ENCODE measurements at regions not wholly inside any gene's neighbourhood (a gene's known extent, or its start where the extent isn't known, plus 50 kb on each side); places are given as distances from the start of the nearest gene placed in this dataset.

DNA sequence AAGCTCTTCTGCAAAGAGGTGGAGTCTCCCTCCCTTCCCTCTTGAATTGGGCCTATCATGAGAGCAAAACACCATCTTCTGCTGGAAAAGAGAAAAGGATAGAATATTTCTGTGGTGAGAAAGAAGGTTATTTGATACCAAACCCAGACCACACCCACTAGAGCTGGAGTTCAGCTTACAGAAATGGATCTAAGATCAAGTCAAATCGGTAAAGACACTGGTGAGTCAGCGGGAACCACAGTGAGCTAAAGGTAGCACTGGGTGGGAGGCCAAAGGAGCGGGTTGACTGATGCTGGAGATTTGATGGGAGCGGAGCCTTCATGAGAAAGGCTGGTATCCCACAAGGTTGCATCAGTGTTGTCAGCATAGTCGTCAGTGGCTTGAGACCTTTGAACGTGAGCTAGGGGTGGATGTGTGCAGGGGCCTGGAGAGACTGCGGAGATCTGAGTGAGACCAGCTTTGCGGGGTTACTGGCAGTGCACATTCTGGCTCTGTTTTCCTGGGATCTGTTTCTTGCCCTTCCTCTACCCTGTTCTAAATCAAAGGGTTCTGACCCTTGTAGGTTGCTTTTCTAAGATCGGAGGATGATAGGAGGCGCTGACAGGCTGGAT, 106.4 kb upstream of the SCOC start:
- POLR2A ChIA-PET, result no interaction called here
- Mint-ChIP-seq H3K27ac (no peak overlapping the region), H3K4me1 (no peaks in the 10 kb centered on the region), H3K36me3 (no peaks in the 10 kb centered on the region), H3K9me3 (no peaks in the 10 kb centered on the region), H3K27me3 (peaks cover 19% of the 10 kb centered on the region), H3K4me3 (no peak overlapping the region)
- no peak for DNase-seq
- ATAC-seq (ENCODE audit: low read depth), result no peak

DNA sequence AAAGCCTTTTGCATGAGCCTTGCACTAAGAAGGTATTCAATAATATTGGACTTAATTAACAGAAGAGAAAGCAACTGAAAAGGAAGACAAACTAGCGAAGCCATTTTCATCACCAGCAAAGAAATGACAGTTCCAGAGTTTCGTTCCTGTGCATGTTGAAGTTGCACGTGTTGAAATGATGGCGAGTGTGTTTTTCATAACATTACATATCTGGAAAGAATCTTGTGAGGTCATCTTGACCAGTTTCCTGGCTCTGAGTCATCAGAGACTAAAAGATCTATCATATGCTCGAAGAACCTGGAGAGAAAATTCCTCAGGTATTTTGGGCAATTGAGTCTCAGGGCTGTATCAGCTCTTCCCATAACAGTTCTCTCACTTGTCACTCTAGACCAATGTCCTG, 106.2 kb upstream of the MAML3 start:
- Mint-ChIP-seq H3K36me3 (no peaks in the 10 kb centered on the region), H3K27me3 (peaks cover 22% of the 10 kb centered on the region), H3K4me3 (no peak overlapping the region), H3K9me3 (no peaks in the 10 kb centered on the region), H3K4me1 (peaks cover 11% of the 10 kb centered on the region), H3K27ac (no peak overlapping the region)
- ATAC-seq (ENCODE audit: low read depth) (no peak), DNase-seq (no peak)
- POLR2A ChIA-PET, result no interaction called here

DNA sequence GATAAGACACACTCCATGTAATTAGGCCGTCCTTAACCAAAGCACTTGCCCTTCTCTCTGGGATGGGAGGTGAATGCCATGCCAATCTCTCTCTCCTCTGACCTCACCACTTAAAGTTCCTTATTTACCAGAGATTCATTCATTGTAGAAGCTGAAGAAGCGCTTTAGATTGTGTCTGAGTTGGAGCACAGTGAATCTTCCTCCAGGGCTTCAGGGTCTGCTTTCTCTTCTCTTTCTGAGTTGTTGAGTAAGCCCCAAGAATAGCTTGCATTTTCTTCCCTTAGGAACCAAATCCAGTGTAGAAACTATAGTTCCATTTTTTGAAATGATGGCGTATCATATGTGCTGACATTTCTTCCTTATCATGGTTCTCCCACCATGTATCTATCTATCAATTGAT, 104.5 kb upstream of the MAML3 start:
- no peaks in the 10 kb centered on the region for H3K9me3 Mint-ChIP-seq
- no peak overlapping the region for H3K27ac Mint-ChIP-seq
- POLR2A ChIA-PET, result interaction anchor here (0.6 kb wide), 1 partner anchor 540 kb away, joined by 3 read pairs; no protein-coding TSS in a partner anchor
- DNase-seq, result no peak
- H3K4me1 Mint-ChIP-seq, result peaks cover 12% of the 10 kb centered on the region
- no peaks in the 10 kb centered on the region for H3K36me3 Mint-ChIP-seq
- ATAC-seq (ENCODE audit: low read depth), result no peak
- H3K27me3 Mint-ChIP-seq, result peaks cover 20% of the 10 kb centered on the region
- no peak overlapping the region for H3K4me3 Mint-ChIP-seq

DNA sequence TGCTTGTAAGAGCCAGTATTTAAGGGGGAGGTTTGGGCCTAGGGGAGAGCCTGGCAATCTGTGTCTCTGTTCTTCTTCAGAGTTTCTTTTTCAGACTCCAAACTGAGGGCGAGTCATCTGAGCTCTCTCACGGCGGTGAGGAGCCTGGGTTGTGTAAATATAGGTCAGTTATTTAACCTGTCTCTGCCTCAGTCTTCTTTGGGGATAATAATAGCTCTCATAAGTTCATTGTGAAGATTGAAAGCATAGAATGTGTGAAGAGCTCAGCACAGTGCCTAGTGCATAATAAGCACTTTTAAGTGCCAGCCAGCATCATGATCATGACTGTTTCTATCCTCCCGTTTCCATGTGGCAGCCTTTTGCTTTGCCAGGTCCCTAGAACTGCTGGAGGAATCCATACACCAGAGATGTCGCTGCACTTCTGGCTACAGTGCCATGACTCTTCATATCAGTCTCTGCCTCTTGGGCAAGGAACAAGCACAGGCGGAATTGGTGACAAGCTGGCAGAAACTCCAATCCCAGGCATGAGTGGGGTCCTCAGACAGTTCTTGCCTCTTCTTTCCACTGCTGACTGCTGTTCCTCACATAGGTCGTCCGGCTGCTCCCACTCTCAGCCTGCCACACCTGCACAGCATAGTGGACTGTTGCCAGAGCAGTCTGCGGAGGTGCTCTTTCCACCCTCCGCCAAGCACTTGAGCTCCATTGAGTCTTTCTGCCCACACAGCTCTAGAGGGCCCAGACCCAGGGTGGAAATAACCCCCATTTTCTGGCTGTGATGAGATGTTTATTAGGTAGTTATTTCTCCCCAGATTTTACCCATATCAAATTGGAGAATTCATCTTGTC, 103.7 kb upstream of the MAML3 start:
- POLR2A ChIA-PET, result no interaction called here
- Mint-ChIP-seq H3K9me3 (no peaks in the 10 kb centered on the region), H3K27ac (no peak overlapping the region), H3K27me3 (peaks cover 17% of the 10 kb centered on the region), H3K4me3 (no peak overlapping the region), H3K36me3 (no peaks in the 10 kb centered on the region), H3K4me1 (peaks cover 12% of the 10 kb centered on the region)
- DNase-seq (no peak), ATAC-seq (ENCODE audit: low read depth) (no peak)

DNA sequence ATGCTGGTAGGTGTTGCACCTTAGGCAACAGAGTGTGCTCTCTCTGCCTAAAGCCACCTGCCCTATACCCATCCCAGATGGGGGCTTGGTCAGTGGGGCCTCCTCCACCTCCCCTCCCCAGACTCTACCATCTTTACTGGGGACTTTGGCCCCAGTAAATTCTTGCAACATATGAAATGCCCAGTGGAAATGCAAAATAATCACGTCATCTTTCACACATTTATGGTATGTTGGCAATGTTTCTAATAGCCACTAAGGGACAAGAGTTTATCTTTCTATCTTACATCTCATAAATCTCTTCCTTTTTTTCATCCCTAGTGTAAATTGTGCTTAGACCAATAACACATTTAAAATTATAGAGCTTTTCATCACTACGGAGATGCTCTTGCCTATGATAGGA, 103.0 kb upstream of the MAML3 start:
- Mint-ChIP-seq H3K36me3 (no peaks in the 10 kb centered on the region), H3K27ac (no peak overlapping the region), H3K9me3 (no peaks in the 10 kb centered on the region), H3K4me3 (no peak overlapping the region), H3K4me1 (peaks cover 16% of the 10 kb centered on the region), H3K27me3 (peaks cover 15% of the 10 kb centered on the region)
- POLR2A ChIA-PET, result no interaction called here
- ATAC-seq (ENCODE audit: low read depth), result no peak
- DNase-seq, result no peak

DNA sequence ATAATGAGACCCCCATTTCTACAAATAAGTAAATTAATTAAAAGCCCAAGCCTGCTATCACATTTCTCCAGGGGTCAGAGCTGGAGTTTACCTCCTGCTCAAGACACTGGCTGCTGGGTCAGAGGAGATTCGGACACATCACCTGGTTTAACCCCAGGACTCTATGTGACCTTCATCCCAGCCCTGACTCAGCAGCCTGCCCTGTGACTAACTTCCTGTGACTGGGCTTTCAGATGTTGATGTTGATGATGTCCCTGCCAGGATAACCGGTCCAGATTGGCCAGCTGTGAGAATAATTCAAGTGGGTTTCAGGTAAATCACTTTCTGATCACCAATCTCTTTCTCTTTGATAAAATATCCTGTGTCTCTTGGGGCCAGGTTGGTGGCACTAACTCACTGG, 102.4 kb upstream of the MAML3 start:
- Mint-ChIP-seq H3K36me3 (no peaks in the 10 kb centered on the region), H3K4me3 (no peak overlapping the region), H3K27ac (no peak overlapping the region), H3K4me1 (peaks cover 16% of the 10 kb centered on the region), H3K9me3 (no peaks in the 10 kb centered on the region), H3K27me3 (peaks cover 10% of the 10 kb centered on the region)
- POLR2A ChIA-PET, result no interaction called here
- ATAC-seq (ENCODE audit: low read depth) (no peak), DNase-seq (no peak)

DNA sequence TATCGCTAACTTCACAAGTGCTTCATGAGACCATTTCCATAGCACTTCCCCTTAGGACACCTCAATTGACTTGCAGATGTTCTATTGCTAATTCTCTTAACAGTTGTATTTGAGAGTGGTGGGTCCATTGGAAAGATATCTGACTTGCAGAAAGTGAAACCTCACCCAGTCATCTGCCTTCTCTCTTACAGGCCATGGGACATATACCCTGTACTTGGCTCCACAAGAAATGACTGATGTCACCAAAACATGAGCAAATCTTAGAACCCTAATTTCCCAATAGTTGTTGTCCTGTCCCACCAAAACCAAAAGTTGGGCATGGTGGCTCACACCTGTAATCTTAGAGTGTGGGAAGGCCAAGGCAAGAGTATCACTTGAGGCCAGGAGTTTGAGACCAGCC, 101.9 kb upstream of the MAML3 start:
- Mint-ChIP-seq H3K27me3 (peaks cover 6% of the 10 kb centered on the region), H3K9me3 (no peaks in the 10 kb centered on the region), H3K27ac (no peak overlapping the region), H3K4me3 (no peak overlapping the region), H3K36me3 (no peaks in the 10 kb centered on the region), H3K4me1 (peaks cover 18% of the 10 kb centered on the region)
- POLR2A ChIA-PET, result no interaction called here
- ATAC-seq (ENCODE audit: low read depth), result no peak
- DNase-seq, result no peak

DNA sequence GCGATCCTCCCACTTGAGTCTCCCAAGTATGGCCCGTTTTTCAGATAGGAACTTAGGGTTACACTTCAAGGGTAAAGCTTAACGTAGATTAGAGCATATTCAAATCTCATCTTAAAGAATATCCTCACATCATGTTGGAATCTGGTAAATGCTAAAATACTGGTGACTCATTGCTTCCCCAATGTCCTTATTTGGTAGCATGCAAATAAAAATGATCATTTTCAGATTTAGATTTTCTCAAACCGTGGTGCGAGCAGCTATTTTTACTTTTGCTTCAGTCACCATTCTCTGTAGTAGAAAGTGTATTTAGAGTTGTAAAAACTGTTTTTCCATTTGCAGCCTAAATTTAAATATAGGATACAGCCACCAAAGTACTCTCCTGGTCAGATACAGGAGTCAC, 101.5 kb upstream of the MAML3 start:
- Mint-ChIP-seq H3K9me3 (no peaks in the 10 kb centered on the region), H3K27me3 (peaks cover 4% of the 10 kb centered on the region), H3K27ac (no peak overlapping the region), H3K4me3 (no peak overlapping the region), H3K4me1 (peaks cover 18% of the 10 kb centered on the region), H3K36me3 (no peaks in the 10 kb centered on the region)
- no peak for ATAC-seq (ENCODE audit: low read depth)
- DNase-seq, result no peak
- POLR2A ChIA-PET, result interaction anchor here (0.9 kb wide), 1 partner anchor 206 kb away, joined by 3 read pairs; no protein-coding TSS in a partner anchor

DNA sequence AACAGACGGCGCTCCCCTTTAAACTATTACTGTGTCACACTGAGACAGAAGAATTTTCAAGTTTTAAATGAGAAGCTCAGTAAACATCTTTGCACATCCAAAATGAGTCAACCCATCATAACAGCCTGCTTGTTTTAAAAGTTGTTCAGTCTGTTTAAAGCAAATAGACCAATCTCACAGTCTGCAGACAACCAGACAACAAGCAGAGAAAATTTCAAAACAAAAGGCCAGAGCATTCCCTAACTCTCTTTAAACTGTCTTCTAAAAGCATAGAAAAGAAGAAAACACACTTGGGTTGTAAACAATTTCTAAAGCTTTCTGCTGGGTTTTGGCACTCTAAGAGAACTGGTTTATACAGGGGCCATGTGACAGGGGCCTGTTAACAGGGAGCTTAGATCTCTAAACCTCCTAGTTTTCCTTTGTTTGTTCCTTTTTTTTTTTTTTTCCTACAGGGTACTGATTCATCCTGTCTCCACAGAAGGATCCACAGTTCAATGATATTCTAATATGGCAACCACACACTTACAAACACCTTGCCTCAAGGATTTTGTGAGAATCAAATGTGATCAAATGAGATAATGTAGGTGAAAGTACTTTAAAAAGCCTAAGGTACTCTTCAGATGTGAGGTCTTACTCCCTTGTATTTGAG, 100.8 kb upstream of the MAML3 start:
- Mint-ChIP-seq H3K4me3 (no peak overlapping the region), H3K9me3 (no peaks in the 10 kb centered on the region), H3K27ac (no peak overlapping the region), H3K27me3 (peaks cover 4% of the 10 kb centered on the region), H3K36me3 (no peaks in the 10 kb centered on the region), H3K4me1 (peaks cover 19% of the 10 kb centered on the region)
- POLR2A ChIA-PET, result interaction anchor here (0.9 kb wide), 1 partner anchor 206 kb away, joined by 3 read pairs; no protein-coding TSS in a partner anchor
- DNase-seq, result no peak
- ATAC-seq (ENCODE audit: low read depth), result no peak

DNA sequence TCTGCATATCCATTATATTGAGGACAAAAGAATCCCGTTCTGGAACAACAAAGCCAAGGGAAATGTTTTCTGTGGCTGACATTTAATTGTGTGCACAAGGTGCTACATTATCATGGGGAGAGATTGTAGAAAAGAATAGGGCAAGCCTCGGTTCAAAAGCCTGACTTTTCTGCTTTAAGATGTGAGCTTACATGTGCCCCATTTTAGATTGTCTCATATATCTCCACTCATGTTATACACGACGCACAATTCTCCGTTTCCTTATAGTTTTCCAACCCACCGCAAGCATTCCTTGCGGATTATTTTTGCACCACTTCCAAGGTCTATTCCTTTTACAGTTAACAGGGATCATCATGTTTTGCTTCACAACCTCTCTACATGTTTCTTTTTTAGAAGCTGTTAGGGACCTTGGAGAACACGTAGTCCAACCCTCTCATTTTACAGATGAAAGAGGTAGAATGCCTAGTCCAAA, 99.6 kb upstream of the MAML3 start:
- peaks cover 22% of the 10 kb centered on the region for H3K4me1 Mint-ChIP-seq
- ATAC-seq (ENCODE audit: low read depth) (no peak), DNase-seq (no peak)
- no peaks in the 10 kb centered on the region for H3K36me3 Mint-ChIP-seq
- H3K9me3 Mint-ChIP-seq, result no peaks in the 10 kb centered on the region
- POLR2A ChIA-PET, result interaction anchor here (0.6 to 1.5 kb wide), 3 partner anchors 100 to 240 kb away, joined by 3 to 4 read pairs (median 3); partner anchors contain the start of gene MAML3
- peak overlapping the region; percentile 71 for H3K27ac Mint-ChIP-seq
- peak overlapping the region; percentile 69 for H3K4me3 Mint-ChIP-seq
- H3K27me3 Mint-ChIP-seq, result peaks cover 4% of the 10 kb centered on the region

DNA sequence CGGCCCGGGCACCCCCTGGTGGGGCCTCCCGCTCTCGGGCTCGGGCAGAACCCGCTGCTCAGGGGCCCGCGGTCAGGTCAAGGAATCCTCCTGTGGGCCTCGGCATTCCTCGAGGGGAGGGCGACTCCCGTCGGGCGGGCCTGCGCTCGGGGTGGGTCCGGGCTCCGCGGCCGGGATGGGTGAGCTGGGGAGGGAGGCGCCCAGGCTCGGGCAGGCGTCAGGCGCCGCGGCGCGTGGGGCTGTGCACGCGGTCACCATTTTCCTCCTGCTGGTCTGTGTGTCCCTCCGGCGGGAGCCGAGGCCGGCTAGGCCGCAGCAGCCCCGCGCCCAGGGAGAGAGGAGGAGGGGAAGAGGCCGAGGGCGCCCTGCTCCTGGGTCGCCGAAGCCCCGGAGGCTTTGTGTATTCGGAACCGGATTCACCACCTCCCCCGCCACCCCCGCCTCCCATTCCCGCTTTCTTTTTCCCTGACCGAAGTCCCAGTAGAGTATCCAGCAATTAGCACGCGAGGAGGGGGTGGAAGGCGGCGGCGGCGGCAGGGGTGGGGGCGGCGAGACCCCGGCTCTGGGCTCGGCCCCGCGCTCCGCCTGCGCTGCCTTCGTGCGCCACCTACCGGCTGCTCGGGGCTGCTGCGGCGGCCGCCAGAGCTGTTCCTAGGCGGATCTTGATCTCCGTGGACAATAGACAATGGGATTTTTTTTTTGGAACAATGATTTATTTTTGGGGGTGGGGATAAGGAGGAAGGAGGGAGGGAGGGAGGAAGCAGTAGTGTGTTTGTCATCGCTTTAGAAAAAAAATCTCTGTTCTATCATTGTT, 99.0 kb upstream of the MAML3 start:
- ATAC-seq (ENCODE audit: low read depth), result peak; percentile 80
- H3K4me1 Mint-ChIP-seq, result peaks cover 22% of the 10 kb centered on the region
- no peaks in the 10 kb centered on the region for H3K36me3 Mint-ChIP-seq
- H3K9me3 Mint-ChIP-seq, result no peaks in the 10 kb centered on the region
- H3K27ac Mint-ChIP-seq, result peak overlapping the region; percentile 71
- POLR2A ChIA-PET, result interaction anchor here (0.6 to 2.2 kb wide), 6 partner anchors 10 to 239 kb away, joined by 3 to 9 read pairs (median 4); partner anchors contain the start of gene MAML3
- peak; percentile 78 for DNase-seq
- H3K27me3 Mint-ChIP-seq, result no peaks in the 10 kb centered on the region
- H3K4me3 Mint-ChIP-seq, result peak overlapping the region; percentile 69

DNA sequence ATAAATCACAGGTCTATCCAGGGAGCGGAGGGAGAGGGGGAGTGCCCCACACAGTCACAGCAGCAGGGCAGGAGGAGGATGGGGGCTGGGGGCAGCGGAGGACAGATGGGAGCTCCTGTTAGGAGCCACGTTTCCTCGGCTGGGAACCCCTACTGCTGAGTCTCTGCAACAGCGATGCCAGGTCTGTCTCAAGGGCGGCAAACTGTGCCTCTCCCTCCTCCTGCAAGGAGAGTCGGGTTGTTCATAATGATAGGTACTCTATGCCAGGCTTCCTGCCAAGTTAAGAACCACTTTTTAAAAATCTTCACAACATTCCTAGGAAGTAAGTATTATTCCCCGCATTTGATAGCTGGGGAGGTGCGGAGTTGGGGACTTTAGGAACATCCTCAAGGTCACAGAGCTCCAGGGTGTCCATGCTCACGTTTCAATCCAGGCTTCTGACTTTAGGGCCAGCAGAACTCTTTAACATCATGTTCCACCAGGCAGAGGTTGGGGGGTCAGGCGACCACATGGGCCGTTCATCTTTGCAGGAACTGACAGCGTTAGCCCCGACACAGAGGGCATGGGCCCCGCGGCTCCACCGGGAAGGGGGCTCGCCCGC, 98.3 kb upstream of the MAML3 start:
- POLR2A ChIA-PET, result interaction anchor here (1.0 to 2.2 kb wide), 5 partner anchors 9 to 239 kb away, joined by 3 to 9 read pairs (median 5); partner anchors contain the start of gene MAML3
- no peak for DNase-seq
- Mint-ChIP-seq H3K4me3 (peak overlapping the region; percentile 74), H3K27ac (peak overlapping the region; percentile 71), H3K9me3 (no peaks in the 10 kb centered on the region), H3K4me1 (peaks cover 24% of the 10 kb centered on the region), H3K27me3 (no peaks in the 10 kb centered on the region), H3K36me3 (no peaks in the 10 kb centered on the region)
- no peak for ATAC-seq (ENCODE audit: low read depth)

Measured in activated naive CD8-positive, alpha-beta T cell treated with anti-CD3 and anti-CD28 coated beads, Interleukin-2, amount 10 ng/mL, durations not matched to agents 7 days and 5 days (primary cell).